Caki2 (cell line): ENCODE measurements at regions not wholly inside any gene's neighbourhood (a gene's known extent, or its start where the extent isn't known, plus 50 kb on each side); places are given as distances from the start of the nearest gene placed in this dataset.

Experiments
- DNase-seq: peaks from one replicate; pipeline ENCODE4 v3.0.0-alpha.2; 2015; ENCODE audit warnings: low read depth
- in situ Hi-C: cut with HindIII; loops from 2 replicates; pipeline ENCODE4 v1.10.0; 2016; ENCODE audit warnings: low sequenced_read_pairs, low pct_unique_long_range_greater_than_20kb, mixed read lengths

- no peak for DNase-seq
- in situ Hi-C loops = no loop called here
These were observed 85.0 kb upstream of the ANO1 start for GRCh38 chr11:69992943-69993694.

GRCh38 chr11:69994810-69995209 is 83.3 kb upstream of the ANO1 start:
- in situ Hi-C loops = no loop called here
- no peak for DNase-seq

GRCh38 chr11:69995697-69996096 is 82.4 kb upstream of the ANO1 start:
- in situ Hi-C loops = no loop called here
- DNase-seq = no peak

GRCh38 chr11:69996451-69996850 is 81.7 kb upstream of the ANO1 start:
- DNase-seq = no peak
- in situ Hi-C loops = no loop called here

- in situ Hi-C loops = no loop called here
These were observed 80.8 kb upstream of the ANO1 start for GRCh38 chr11:69997352-69997751.

GRCh38 chr11:69999721-70000120 is 78.4 kb upstream of the ANO1 start:
- DNase-seq = no peak
- in situ Hi-C loops = no loop called here

More at GRCh38 chr11:69997352-69997751, 80.8 kb upstream of the ANO1 start:
- DNase-seq = no peak

GRCh38 chr11:70000228-70000627 is 77.9 kb upstream of the ANO1 start:
- in situ Hi-C loops = no loop called here
- no peak for DNase-seq

- in situ Hi-C loops = no loop called here
- no peak for DNase-seq
These were observed 76.9 kb upstream of the ANO1 start for GRCh38 chr11:70001246-70001645.

- in situ Hi-C loops = no loop called here
- DNase-seq = no peak
These were observed 75.7 kb upstream of the ANO1 start for GRCh38 chr11:70002433-70002832.

GRCh38 chr11:70005107-70005818 is 72.9 kb upstream of the ANO1 start:
- no peak for DNase-seq
- in situ Hi-C loops = no loop called here

- no peak for DNase-seq
- in situ Hi-C loops = no loop called here
These were observed 70.3 kb upstream of the ANO1 start for GRCh38 chr11:70007796-70008195.

GRCh38 chr11:70010774-70011173 is 67.3 kb upstream of the ANO1 start:
- in situ Hi-C loops = no loop called here
- no peak for DNase-seq

GRCh38 chr11:70012134-70012733 is 65.9 kb upstream of the ANO1 start:
- DNase-seq = no peak
- in situ Hi-C loops = no loop called here

- in situ Hi-C loops = no loop called here
- DNase-seq = no peak
These were observed 63.8 kb upstream of the ANO1 start for GRCh38 chr11:70014291-70014690.

- DNase-seq = no peak
- in situ Hi-C loops = no loop called here
These were observed 61.3 kb upstream of the ANO1 start for GRCh38 chr11:70016666-70017367.

GRCh38 chr11:70018816-70019215 is 59.3 kb upstream of the ANO1 start:
- no peak for DNase-seq
- in situ Hi-C loops = no loop called here

- DNase-seq = no peak
- in situ Hi-C loops = no loop called here
These were observed 58.5 kb upstream of the ANO1 start for GRCh38 chr11:70019576-70020011.

- in situ Hi-C loops = no loop called here
- no peak for DNase-seq
These were observed 57.5 kb upstream of the ANO1 start for GRCh38 chr11:70020336-70021214.
